Suppressor macrophage treated with lipopolysaccharide for 1 hour (primary cell): ENCODE measurements at regions not wholly inside any gene's neighbourhood (a gene's known extent, or its start where the extent isn't known, plus 50 kb on each side); places are given as distances from the start of the nearest gene placed in this dataset.
A peak's percentile ranks its signal among the peaks of the same experiment; 100 is the strongest.

Source experiments
- DNase-seq, 3 donors: peaks; one replicate each; pipeline ENCODE4 v3.0.0-alpha.2; 2020 to 2022

- DNase-seq, result no peak
Observed at GRCh38 chr9:88224938-88225337, 86.7 kb upstream of the SPATA31C2 start.

GRCh38 chr9:88221105-88221504 lies 82.8 kb upstream of the SPATA31C2 start:
- DNase-seq, result peak in 1 of 3 donors; percentile 22

DNA sequence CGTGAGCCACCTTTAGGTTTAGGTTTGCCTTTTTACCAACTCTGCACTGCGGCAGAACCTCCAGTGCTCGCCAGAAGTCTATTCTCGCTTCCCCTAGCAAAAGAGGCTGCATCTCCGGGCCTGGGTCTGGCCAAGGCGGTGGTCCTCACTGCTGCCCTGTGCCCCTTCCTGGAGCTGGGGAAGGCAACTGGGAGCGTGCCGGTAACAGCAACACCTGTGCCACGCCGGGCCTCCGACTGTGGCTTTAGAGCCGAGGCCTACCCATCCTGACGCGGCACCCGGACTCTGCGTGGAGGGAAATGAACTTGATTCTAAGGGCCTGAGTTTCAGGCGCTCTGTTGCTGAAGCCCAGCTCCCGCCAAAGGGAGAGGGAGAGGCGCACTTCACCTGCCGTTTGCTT lies 82.4 kb upstream of the SPATA31C2 start:
- no peak for DNase-seq

DNA sequence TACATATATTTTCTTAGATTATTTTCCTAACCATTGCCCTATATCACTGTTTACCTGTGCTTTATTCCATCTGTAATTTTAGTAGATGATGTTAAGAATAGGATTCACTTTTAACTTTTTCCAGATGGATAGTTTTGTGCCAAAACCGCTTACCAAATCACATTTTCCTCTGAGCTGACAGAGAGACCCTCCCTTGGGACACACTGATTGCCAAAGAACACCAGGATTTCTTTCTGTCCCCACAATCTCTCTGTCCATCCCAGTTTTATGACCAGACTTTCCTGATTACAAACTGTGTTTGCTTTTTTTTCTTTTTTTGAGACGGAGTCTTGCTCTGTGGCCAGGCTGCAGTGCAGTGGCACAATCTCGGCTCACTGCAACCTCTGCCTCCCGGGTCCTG lies 81.3 kb upstream of the SPATA31C2 start:
- DNase-seq, result no peak

- no peak for DNase-seq
Observed at GRCh38 chr9:88218726-88219125, 80.5 kb upstream of the SPATA31C2 start.

DNA sequence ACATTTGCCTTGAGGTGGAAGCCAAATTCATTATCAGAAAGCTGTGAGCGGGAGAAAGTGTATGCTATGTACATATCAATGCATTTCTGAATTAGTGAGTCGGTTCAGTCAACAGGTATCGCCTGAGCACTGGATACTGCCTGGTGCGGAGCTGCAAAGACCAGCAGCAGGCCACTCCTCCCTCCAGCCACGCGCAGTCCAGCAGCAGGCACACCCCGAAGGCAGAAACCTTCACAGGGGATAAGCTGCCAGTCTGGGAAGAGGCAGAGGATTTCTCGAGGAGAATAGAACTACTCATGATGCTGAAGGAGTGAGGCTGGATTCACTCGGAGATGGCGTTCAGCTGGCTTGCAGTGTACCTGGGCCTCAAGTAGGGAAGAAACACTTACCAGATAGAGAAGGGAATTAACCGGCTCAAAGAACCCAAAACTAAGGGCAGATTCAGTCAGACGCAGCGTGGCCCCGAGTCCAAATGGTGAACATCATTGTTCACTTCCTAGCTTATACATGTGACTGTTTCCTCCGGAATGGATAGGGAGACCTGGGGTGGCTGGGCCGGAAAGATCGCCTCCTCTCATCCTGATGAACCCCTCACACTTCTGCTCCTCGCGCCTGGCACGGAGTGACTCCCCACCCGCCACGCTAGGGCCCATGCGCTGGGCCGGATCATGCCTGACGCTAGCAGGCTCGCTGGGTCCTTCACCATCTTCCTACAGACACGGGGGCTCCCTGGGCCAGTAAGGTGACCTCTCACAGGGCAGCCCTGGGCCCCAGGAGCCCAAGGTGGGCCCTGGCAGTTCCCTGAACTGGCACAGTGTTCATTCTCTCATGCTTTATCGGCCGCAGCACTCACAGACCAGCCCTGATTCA lies 78.1 kb upstream of the SPATA31C2 start:
- no peak for DNase-seq

DNA sequence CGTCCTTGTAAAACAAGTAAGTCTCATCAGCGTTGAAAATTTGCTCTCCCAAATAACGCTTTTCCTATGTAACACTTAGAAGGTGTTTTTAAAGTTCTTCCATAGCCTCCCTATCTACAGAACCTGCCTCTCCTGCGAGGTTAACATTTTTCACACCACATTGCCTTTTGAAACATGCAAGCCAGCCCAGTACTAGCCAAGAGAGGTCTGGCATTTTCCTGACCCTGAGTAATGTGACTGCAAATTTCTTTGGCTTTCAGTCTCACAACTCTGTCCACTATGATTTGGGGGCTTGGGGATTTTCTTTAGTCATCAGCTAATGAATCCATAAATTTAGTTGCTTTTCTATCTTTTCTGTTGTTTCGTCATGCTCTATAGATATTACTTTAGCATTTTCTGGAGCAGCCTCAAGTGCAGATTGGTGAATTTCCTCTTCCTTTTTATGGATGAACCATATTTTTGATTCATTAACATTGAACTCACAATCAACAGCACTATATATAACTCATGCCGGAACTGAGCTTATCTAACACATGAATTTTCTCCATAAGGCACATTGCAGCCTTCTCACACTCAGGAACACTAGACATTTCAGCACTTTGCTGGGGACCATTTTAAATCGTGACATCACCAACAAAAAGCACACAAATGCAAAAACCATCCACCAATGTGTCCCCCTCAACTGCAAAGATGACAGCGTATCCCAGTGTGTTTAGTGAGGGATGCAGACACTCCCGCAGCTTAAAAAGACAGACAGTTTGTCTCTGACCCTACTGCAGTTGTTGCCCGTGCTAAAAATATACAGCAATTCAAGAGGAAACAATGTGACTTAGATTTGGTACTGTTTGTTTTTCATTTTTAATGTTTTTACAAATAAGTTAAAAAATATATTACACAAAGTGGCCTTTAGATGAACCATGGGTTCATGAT lies 77.2 kb upstream of the SPATA31C2 start:
- no peak for DNase-seq

GRCh38 chr9:88202321-88202720 lies 64.0 kb upstream of the SPATA31C2 start:
- no peak for DNase-seq

DNA sequence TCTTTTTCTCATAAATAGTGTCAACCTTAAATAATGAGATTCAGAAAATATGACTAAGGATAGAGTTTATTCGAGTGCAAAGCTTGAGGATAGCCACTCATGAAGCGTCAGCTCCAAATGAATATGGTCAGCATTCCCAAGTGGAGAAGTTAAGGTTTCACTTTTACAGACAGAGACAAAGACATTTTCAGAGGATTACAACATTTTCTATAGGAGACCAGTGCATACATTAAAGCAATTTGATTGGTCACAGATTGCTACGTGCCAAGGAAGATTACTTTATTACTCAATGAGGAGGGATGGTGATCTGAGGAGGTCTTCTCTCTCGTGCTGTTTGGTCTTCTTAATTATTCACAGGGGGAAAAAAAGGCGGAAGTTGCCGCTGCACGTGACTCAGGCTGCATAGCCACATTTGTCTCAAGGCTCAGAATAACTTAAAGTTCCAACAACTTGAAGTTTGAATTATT lies 60.1 kb upstream of the SPATA31C2 start:
- peak; percentile 58 to 73 (median 62) for DNase-seq

DNA sequence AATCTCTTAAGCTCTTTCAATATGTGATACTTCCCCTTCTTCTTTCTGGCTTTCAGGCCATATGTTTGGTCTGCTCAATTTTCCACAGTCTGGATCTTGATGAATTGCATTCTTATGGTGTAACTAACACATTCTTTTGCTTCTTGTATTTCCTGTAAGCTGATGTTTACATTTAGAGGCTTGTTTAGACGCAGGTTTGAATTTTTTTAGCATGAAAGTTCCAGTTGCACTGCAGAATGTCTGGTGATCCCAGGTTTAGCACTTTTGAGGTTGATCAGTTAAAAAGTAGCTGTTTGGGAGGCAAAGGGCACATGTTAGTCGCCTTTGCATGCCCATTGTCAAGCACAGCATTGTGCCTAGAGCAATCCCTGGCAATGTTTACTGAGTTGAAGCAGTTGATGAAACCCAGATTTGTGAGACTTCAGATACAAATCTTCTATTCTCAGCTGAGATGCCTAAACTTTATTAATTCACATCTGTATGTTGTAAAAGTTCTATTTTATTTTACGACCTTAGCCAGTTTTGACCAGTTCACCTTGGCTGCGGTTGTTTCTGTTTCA lies 59.6 kb upstream of the SPATA31C2 start:
- no peak for DNase-seq

- peak in 1 of 3 donors; percentile 19 for DNase-seq
Observed at GRCh38 chr9:88197016-88197415, 58.7 kb upstream of the SPATA31C2 start.

DNA sequence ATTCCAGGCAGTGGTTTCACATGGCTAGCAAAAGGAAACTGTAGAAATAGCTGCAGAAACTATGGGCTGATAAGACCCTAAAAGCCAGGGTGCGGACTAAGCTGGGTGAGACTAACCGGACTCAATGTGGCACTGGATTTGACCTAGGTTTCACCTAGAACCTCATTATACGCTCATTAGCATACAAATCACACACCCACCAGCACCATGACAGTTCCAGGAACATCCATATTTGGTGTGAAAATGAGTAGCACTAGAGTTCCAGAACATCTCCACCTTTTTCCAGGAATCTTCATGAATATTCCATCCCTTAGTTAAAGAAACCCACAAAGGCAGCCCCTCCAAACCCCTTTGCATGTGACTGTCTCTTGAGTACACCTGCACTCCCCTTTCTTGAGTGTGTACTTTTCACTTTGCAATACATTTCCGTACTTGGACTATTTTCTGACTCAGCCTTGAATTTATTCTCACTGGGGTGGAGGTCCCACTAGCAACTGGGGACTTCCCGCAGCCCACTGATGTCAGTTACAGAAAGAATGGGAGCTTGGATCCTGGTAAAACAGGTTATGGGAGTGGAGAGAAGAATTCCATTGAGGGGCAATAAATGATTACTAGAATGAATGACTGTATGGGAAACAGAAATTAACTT lies 58.0 kb upstream of the SPATA31C2 start:
- DNase-seq, result no peak

- DNase-seq, result no peak
Observed at GRCh38 chr9:88193766-88194165, 55.5 kb upstream of the SPATA31C2 start.

- no peak for DNase-seq
Observed at GRCh38 chr9:88191456-88191855, 53.2 kb upstream of the SPATA31C2 start.

DNA sequence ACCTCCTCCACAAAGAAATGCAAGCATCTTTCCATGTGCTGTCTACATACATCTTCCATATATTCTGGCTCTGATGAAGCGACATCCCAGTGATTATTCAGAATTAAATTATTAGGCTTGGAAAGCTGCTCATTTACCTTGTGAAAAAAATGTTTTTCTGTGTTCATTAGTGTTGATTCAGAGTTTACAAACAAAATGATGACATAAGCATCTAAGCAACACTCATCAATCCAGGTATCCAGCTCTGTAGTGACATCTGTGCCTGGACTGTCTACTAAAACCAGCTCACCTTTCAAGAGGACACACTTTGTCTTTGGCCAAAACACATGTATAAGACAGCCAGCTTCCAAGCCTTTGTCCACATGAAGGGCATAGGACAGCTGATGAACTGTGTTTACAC lies 51.1 kb upstream of the SPATA31C2 start:
- DNase-seq, result no peak
